Endothelial cell (in vitro differentiated cells): ENCODE measurements at regions not wholly inside any gene's neighbourhood (a gene's known extent, or its start where the extent isn't known, plus 50 kb on each side); places are given as distances from the start of the nearest gene placed in this dataset.
"Not testable (repeated sequence)": the region's sequence is repeated elsewhere in the genome, so short reads cannot be mapped to it uniquely, and the experiment has no call there.

Experiments
- DNase-seq: peaks from one replicate; pipeline ENCODE4 v3.0.0; 2021; ENCODE audit warnings: low spot score
- H3K27ac Mint-ChIP-seq: one replicate; pipeline ENCODE4 v1.8.0; 2021; ENCODE audit warnings: mixed read lengths, inconsistent platforms; ENCODE audit not compliant: unreplicated experiment
- H3K27me3 Mint-ChIP-seq: one replicate; pipeline ENCODE4 v1.8.0; 2021; ENCODE audit warnings: mild to moderate bottlenecking, moderate library complexity, mixed read lengths, inconsistent platforms; ENCODE audit not compliant: unreplicated experiment
- H3K36me3 Mint-ChIP-seq: one replicate; pipeline ENCODE4 v1.8.0; 2021; ENCODE audit warnings: mild to moderate bottlenecking, low read depth, mixed read lengths, inconsistent platforms; ENCODE audit not compliant: unreplicated experiment
- H3K4me1 Mint-ChIP-seq: one replicate; pipeline ENCODE4 v1.8.0; 2021; ENCODE audit warnings: mild to moderate bottlenecking, mixed read lengths, inconsistent platforms; ENCODE audit not compliant: unreplicated experiment
- H3K4me3 Mint-ChIP-seq: one replicate; pipeline ENCODE4 v1.8.0; 2021; ENCODE audit warnings: mild to moderate bottlenecking, mixed read lengths, inconsistent platforms; ENCODE audit not compliant: unreplicated experiment
- H3K9me3 Mint-ChIP-seq: one replicate; pipeline ENCODE4 v1.8.0; 2021; ENCODE audit warnings: mixed read lengths, inconsistent platforms; ENCODE audit not compliant: unreplicated experiment
- CTCF ChIP-seq: fragments of 200-600 bp; sonication (generic); IDR thresholded peaks from one replicate; pipeline ENCODE4 v1.5.0; 2021; ENCODE audit warnings: antibody characterized with exemption; ENCODE audit not compliant: unreplicated experiment

- no peaks in the 10 kb centered on the region for H3K36me3 Mint-ChIP-seq
- no peaks in the 10 kb centered on the region for H3K4me1 Mint-ChIP-seq
- no peak overlapping the region for H3K4me3 Mint-ChIP-seq
- no peak overlapping the region for H3K27ac Mint-ChIP-seq
- no peak for TF ChIP-seq CTCF
- peaks cover 4% of the 10 kb centered on the region for H3K27me3 Mint-ChIP-seq
- DNase-seq, result no peak
- H3K9me3 Mint-ChIP-seq, result peaks cover 28% of the 10 kb centered on the region
Measured at GRCh38 chr2:3899536-3900155, 196.3 kb downstream of the DCDC2C start.

- H3K9me3 Mint-ChIP-seq, result peaks cover 11% of the 10 kb centered on the region
- H3K4me3 Mint-ChIP-seq, result no peak overlapping the region
- H3K4me1 Mint-ChIP-seq, result no peaks in the 10 kb centered on the region
- H3K27me3 Mint-ChIP-seq, result peaks cover 4% of the 10 kb centered on the region
- no peak overlapping the region for H3K27ac Mint-ChIP-seq
- TF ChIP-seq CTCF, result no peak
- H3K36me3 Mint-ChIP-seq, result no peaks in the 10 kb centered on the region
- DNase-seq, result no peak
Measured at GRCh38 chr2:3902131-3902530, 198.8 kb downstream of the DCDC2C start.

GRCh38 chr2:3904061-3904460 is 200.7 kb downstream of the DCDC2C start:
- Mint-ChIP-seq H3K27me3 (peaks cover 4% of the 10 kb centered on the region), H3K27ac (no peak overlapping the region), H3K4me1 (no peaks in the 10 kb centered on the region), H3K4me3 (no peak overlapping the region), H3K9me3 (peaks cover 13% of the 10 kb centered on the region), H3K36me3 (no peaks in the 10 kb centered on the region)
- no peak for DNase-seq
- TF ChIP-seq CTCF, result no peak

GRCh38 chr2:3908498-3908897 is 205.1 kb downstream of the DCDC2C start:
- H3K27ac Mint-ChIP-seq, H3K4me1 Mint-ChIP-seq, H3K4me3 Mint-ChIP-seq, H3K27me3 Mint-ChIP-seq, DNase-seq, H3K36me3 Mint-ChIP-seq: not testable (repeated sequence)
- H3K9me3 Mint-ChIP-seq, result peaks cover 15% of the 10 kb centered on the region

GRCh38 chr2:3911882-3912455 is 208.6 kb downstream of the DCDC2C start:
- Mint-ChIP-seq H3K36me3 (no peaks in the 10 kb centered on the region), H3K4me1 (no peaks in the 10 kb centered on the region), H3K27me3 (peaks cover 3% of the 10 kb centered on the region), H3K4me3 (no peak overlapping the region), H3K27ac (no peak overlapping the region), H3K9me3 (peaks cover 25% of the 10 kb centered on the region)
- DNase-seq, result no peak
- no peak for TF ChIP-seq CTCF
